Upper lobe of right lung (tissue), 1 donor: ENCODE measurements at regions not wholly inside any gene's neighbourhood (a gene's known extent, or its start where the extent isn't known, plus 50 kb on each side); places are given as distances from the start of the nearest gene placed in this dataset.

Experiments
- ATAC-seq: fragments of 200-7000 bp; cut with Tn5 transposase; one replicate; pipeline ENCODE4 v1.9.1; 2020; ENCODE audit warnings: mild to moderate bottlenecking, moderate library complexity
- DNase-seq: peaks from one replicate; pipeline ENCODE4 v3.0.0-alpha.2; 2020
- H3K27ac ChIP-seq: fragments of 200-600 bp; one replicate; pipeline ENCODE4 v1.8.0; 2022
- H3K27me3 ChIP-seq: fragments of 200-600 bp; one replicate; pipeline ENCODE4 v1.8.0; 2022; ENCODE audit warnings: mild to moderate bottlenecking
- H3K36me3 ChIP-seq: fragments of 200-600 bp; one replicate; pipeline ENCODE4 v1.8.0; 2022
- H3K4me1 ChIP-seq: fragments of 200-600 bp; one replicate; pipeline ENCODE4 v1.8.0; 2022
- H3K4me3 ChIP-seq: fragments of 200-600 bp; one replicate; pipeline ENCODE4 v1.8.0; 2022; ENCODE audit warnings: mild to moderate bottlenecking
- H3K9me3 ChIP-seq: fragments of 200-600 bp; one replicate; pipeline ENCODE4 v1.8.0; 2022
- CTCF ChIP-seq: fragments of 200-600 bp; IDR thresholded peaks from one replicate; pipeline ENCODE4 v1.8.0; 2022; ENCODE audit warnings: antibody characterized with exemption
- intact Hi-C: fragments of 100-400 bp; cut with DNase I; formaldehyde crosslinking; loops from one replicate; pipeline ENCODE4 v1.11.0; 2022
- donor health status: DM: no; HTN: yes; CAD: no; lungs with severe emphysema.

- H3K27ac ChIP-seq: no peak overlapping the region
- no peaks in the 10 kb centered on the region for H3K36me3 ChIP-seq
- no peaks in the 10 kb centered on the region for H3K27me3 ChIP-seq
- no peak for TF ChIP-seq CTCF
- intact Hi-C loops: no loop called here
- no peaks in the 10 kb centered on the region for H3K4me1 ChIP-seq
- ATAC-seq (no peak), DNase-seq (no peak)
- no peaks in the 10 kb centered on the region for H3K9me3 ChIP-seq
- no peak overlapping the region for H3K4me3 ChIP-seq
Measured at GRCh38 chr4:72902354-72902753, 167.2 kb downstream of the COX18 start.

GRCh38 chr4:72901553-72901952 is 168.0 kb downstream of the COX18 start:
- no peak for TF ChIP-seq CTCF
- no peaks in the 10 kb centered on the region for H3K36me3 ChIP-seq
- H3K27me3 ChIP-seq: no peaks in the 10 kb centered on the region
- no peaks in the 10 kb centered on the region for H3K4me1 ChIP-seq
- no peak overlapping the region for H3K4me3 ChIP-seq
- H3K9me3 ChIP-seq: no peaks in the 10 kb centered on the region
- no peak overlapping the region for H3K27ac ChIP-seq
- no peak for ATAC-seq
- DNase-seq: no peak
- intact Hi-C loops: no loop called here

- Histone ChIP-seq H3K36me3 (no peaks in the 10 kb centered on the region), H3K27me3 (no peaks in the 10 kb centered on the region), H3K4me1 (no peaks in the 10 kb centered on the region), H3K9me3 (no peaks in the 10 kb centered on the region), H3K4me3 (no peak overlapping the region), H3K27ac (peak overlapping the region; percentile 18)
- intact Hi-C loops: no loop called here
- no peak for ATAC-seq
- DNase-seq: no peak
- no peak for TF ChIP-seq CTCF
Measured at GRCh38 chr4:72900952-72901351, 168.6 kb downstream of the COX18 start.

- Histone ChIP-seq H3K4me3 (no peak overlapping the region), H3K4me1 (no peaks in the 10 kb centered on the region), H3K27me3 (no peaks in the 10 kb centered on the region), H3K27ac (no peak overlapping the region), H3K9me3 (no peaks in the 10 kb centered on the region), H3K36me3 (no peaks in the 10 kb centered on the region)
- ATAC-seq (no peak), DNase-seq (no peak)
- intact Hi-C loops: no loop called here
- no peak for TF ChIP-seq CTCF
Measured at GRCh38 chr4:72899621-72900020, 169.9 kb downstream of the COX18 start.

- Histone ChIP-seq H3K4me1 (peaks cover 2% of the 10 kb centered on the region), H3K27me3 (no peaks in the 10 kb centered on the region), H3K27ac (no peak overlapping the region), H3K4me3 (no peak overlapping the region), H3K36me3 (no peaks in the 10 kb centered on the region), H3K9me3 (no peaks in the 10 kb centered on the region)
- DNase-seq (no peak), ATAC-seq (no peak)
- intact Hi-C loops: no loop called here
- no peak for TF ChIP-seq CTCF
Measured at GRCh38 chr4:72899214-72899613, 170.3 kb downstream of the COX18 start.

DNA sequence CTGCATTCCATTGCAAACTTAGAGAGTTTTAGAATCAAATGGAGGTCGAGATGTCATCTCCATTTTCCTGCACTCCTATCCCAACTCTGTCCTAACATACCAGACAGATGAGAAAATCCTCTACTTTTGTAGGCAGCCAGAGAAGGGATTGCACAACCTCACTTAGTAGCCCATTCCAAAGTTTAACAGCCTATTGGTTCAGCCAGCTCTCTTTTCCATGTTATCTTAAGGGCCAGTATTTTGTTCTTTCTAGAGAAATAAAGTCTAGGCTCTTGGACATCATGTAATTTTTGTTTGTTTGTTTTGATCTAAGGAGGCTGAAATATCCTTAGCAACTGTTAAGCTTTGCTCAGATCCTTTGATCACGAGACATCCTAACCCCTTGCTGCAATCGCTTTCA is 173.0 kb downstream of the COX18 start:
- intact Hi-C loops: no loop called here
- no peak for DNase-seq
- H3K27ac ChIP-seq: peak overlapping the region; percentile 71

More for the DNA sequence above, 173.0 kb downstream of the COX18 start:
- no peak overlapping the region for H3K4me3 ChIP-seq
- no peaks in the 10 kb centered on the region for H3K27me3 ChIP-seq
- no peak for TF ChIP-seq CTCF
- peaks cover 17% of the 10 kb centered on the region for H3K4me1 ChIP-seq
- no peaks in the 10 kb centered on the region for H3K9me3 ChIP-seq
- ATAC-seq: peak; percentile 79
- H3K36me3 ChIP-seq: no peaks in the 10 kb centered on the region
